HepG2 (cell line): ENCODE measurements at regions not wholly inside any gene's neighbourhood (a gene's known extent, or its start where the extent isn't known, plus 50 kb on each side); places are given as distances from the start of the nearest gene placed in this dataset.

ENCODE experiments used
- AHDC1 ChIP-seq: sonication (generic); formaldehyde crosslinking; IDR thresholded peaks from 2 replicates; pipeline ENCODE4 v1.5.1; 2020; ENCODE audit warnings: mild to moderate bottlenecking, missing genetic modification reagents, borderline replicate concordance
- HMGXB3 ChIP-seq: sonication (generic); formaldehyde crosslinking; IDR thresholded peaks from 2 replicates; pipeline ENCODE4 v1.4.0; 2020; ENCODE audit warnings: missing genetic modification reagents, borderline replicate concordance
- HNF1B ChIP-seq: sonication (generic); formaldehyde crosslinking; IDR thresholded peaks from 2 replicates; pipeline ENCODE4 v1.5.1; 2020; ENCODE audit warnings: mild to moderate bottlenecking, moderate library complexity, missing genetic modification reagents
- MAX ChIP-seq: IDR thresholded peaks from 2 replicates; pipeline ENCODE4 v1.6.1; 2012; ENCODE audit warnings: inconsistent platforms
- MEIS2 ChIP-seq: sonication (generic); formaldehyde crosslinking; IDR thresholded peaks from 2 replicates; pipeline ENCODE4 v1.9.0; 2021; ENCODE audit warnings: mild to moderate bottlenecking, missing genetic modification reagents
- MTA1 ChIP-seq: sonication (generic); formaldehyde crosslinking; IDR thresholded peaks from 2 replicates; pipeline ENCODE4 v1.4.0; 2020; ENCODE audit warnings: missing genetic modification reagents, mild to moderate bottlenecking, borderline replicate concordance
- PITX1 ChIP-seq: sonication (generic); formaldehyde crosslinking; IDR thresholded peaks from 2 replicates; pipeline ENCODE4 v1.5.1; 2020; ENCODE audit warnings: mild to moderate bottlenecking, missing genetic modification reagents
- SAP130 ChIP-seq: IDR thresholded peaks from 2 replicates; pipeline ENCODE4 v1.6.1; 2016; ENCODE audit warnings: low read depth
- ZFP36L1 ChIP-seq: sonication (generic); formaldehyde crosslinking; IDR thresholded peaks from 2 replicates; pipeline ENCODE4 v1.8.0; 2022; ENCODE audit warnings: mild to moderate bottlenecking, missing genetic modification reagents, moderate library complexity
- ZNF17 ChIP-seq: sonication (generic); formaldehyde crosslinking; IDR thresholded peaks from 2 replicates; pipeline ENCODE4 v1.5.0; 2020; ENCODE audit warnings: mild to moderate bottlenecking, missing genetic modification reagents
- ZNF281 ChIP-seq: sonication (generic); formaldehyde crosslinking; IDR thresholded peaks from 2 replicates; pipeline ENCODE4 v1.4.0; 2020; ENCODE audit warnings: missing genetic modification reagents, borderline replicate concordance
- ZNF331 ChIP-seq: sonication (generic); formaldehyde crosslinking; IDR thresholded peaks from 2 replicates; pipeline ENCODE4 v1.4.0; 2020; ENCODE audit warnings: missing genetic modification reagents
- ZNF501 ChIP-seq: sonication (generic); formaldehyde crosslinking; IDR thresholded peaks from 2 replicates; pipeline ENCODE4 v1.5.1; 2020; ENCODE audit warnings: mild to moderate bottlenecking, moderate library complexity, missing genetic modification reagents

GRCh38 chr16:48441863-48442279, 56.7 kb upstream of the SIAH1 start (continued):
- TF ChIP-seq MTA1 (CRISPR knock-in tag): peak; percentile 74; the same call in 1 of the 2 replicates
- peak; percentile 56; the same call in 1 of the 2 replicates for TF ChIP-seq ZNF501
- TF ChIP-seq MAX: peak; percentile 58
- TF ChIP-seq ZNF281: peak; percentile 73; the same call in 1 of the 2 replicates
- 0 out of 2 replicates have a peak, but pooled peaks have one; percentile 55 for TF ChIP-seq PITX1 (CRISPR knock-in tag)
- TF ChIP-seq AHDC1: peak; percentile 94; the same call in 1 of the 2 replicates
- peak; percentile 90 for TF ChIP-seq SAP130
- peak; percentile 52; the same call in 1 of the 2 replicates for TF ChIP-seq ZFP36L1 (CRISPR knock-in tag)
- no peak for TF ChIP-seq ZNF17 (CRISPR knock-in tag)
- peak; percentile 69; the same call in 1 of the 2 replicates for TF ChIP-seq HNF1B (CRISPR knock-in tag)
- 0 out of 2 replicates have a peak, but pooled peaks have one; percentile 57 for TF ChIP-seq HMGXB3 (CRISPR knock-in tag)
- peak; percentile 79; the same call in 1 of the 2 replicates for TF ChIP-seq MEIS2
- TF ChIP-seq ZNF331: peak; percentile 69; the same call in 1 of the 2 replicates
